GM19023 (cell line): ENCODE measurements at regions not wholly inside any gene's neighbourhood (a gene's known extent, or its start where the extent isn't known, plus 50 kb on each side); places are given as distances from the start of the nearest gene placed in this dataset.

Experiments used
- ATAC-seq: cut with Tn5 transposase; IDR thresholded peaks from one replicate; pipeline ENCODE4 v1.9.1; 2021; ENCODE audit warnings: mild to moderate bottlenecking, moderate library complexity; ENCODE audit not compliant: unreplicated experiment

- no peak for ATAC-seq
Observed at GRCh38 chr15:69988541-69989225, 109.0 kb downstream of the TLE3 start.

GRCh38 chr15:69990566-69991421 is 106.9 kb downstream of the TLE3 start:
- no peak for ATAC-seq

- ATAC-seq = no peak
Observed at GRCh38 chr15:69991551-69991980, 106.2 kb downstream of the TLE3 start.

GRCh38 chr15:69992348-69992747 is 105.4 kb downstream of the TLE3 start:
- no peak for ATAC-seq

GRCh38 chr15:69994429-69995205 is 103.1 kb downstream of the TLE3 start:
- no peak for ATAC-seq

- ATAC-seq = no peak
Observed at GRCh38 chr15:69996321-69997160, 101.2 kb downstream of the TLE3 start.

GRCh38 chr15:69997161-69997485 is 100.6 kb downstream of the TLE3 start:
- ATAC-seq = no peak
